CD4-positive, alpha-beta T cell (primary cell): ENCODE measurements at regions not wholly inside any gene's neighbourhood (a gene's known extent, or its start where the extent isn't known, plus 50 kb on each side); places are given as distances from the start of the nearest gene placed in this dataset.
A peak's percentile ranks its signal among the peaks of the same experiment; 100 is the strongest.

Experiments used
- ATAC-seq: fragments of 200-7000 bp; cut with Tn5 transposase; one replicate; pipeline ENCODE4 v1.10.0; 2022; ENCODE audit warnings: mild to moderate bottlenecking; ENCODE audit not compliant: poor library complexity
- CTCF ChIA-PET: fragments of 350-600 bp; sonication (Branson Sonifier 250); formaldehyde crosslinking; loops from one replicate; lab custom pipeline; 2021; ENCODE audit warnings: antibody characterized with exemption, inconsistent platforms; lab: Charles Lee
- POLR2A ChIA-PET: fragments of 350-600 bp; sonication (Branson Sonifier 250); formaldehyde crosslinking; loops from one replicate; lab custom pipeline; 2021; ENCODE audit warnings: antibody characterized with exemption, inconsistent platforms; lab: Charles Lee
- DNase-seq, 14 experiments: peaks; one replicate each; pipeline ENCODE4 v3.0.0-alpha.2; 2013 to 2020; ENCODE audit warnings: mixed read lengths in 2 of 14
- H3K27ac ChIP-seq, 2 donors: one replicate each; pipeline versions ENCODE4 v1.5.1 to v1.7.0; 2013; ENCODE audit warnings: low read length in 2 of 2, low read depth in 1 of 2, mild to moderate bottlenecking in 1 of 2
- H3K27me3 ChIP-seq, 2 experiments: 1 replicate in 1 of 2; 2 replicates in 1 of 2; pipeline versions ENCODE4 v1.6.1 to v1.7.0; 2013; ENCODE audit warnings: low read length in 2 of 2, control low read depth in 1 of 2, mild to moderate bottlenecking in 1 of 2, moderate library complexity in 1 of 2; ENCODE audit not compliant: insufficient read depth in 2 of 2, control insufficient read depth in 1 of 2
- H3K36me3 ChIP-seq: one replicate; pipeline ENCODE4 v1.6.1; 2013; ENCODE audit warnings: low read length, control low read depth; ENCODE audit not compliant: insufficient read depth
- H3K4me1 ChIP-seq: one replicate; pipeline ENCODE4 v1.6.1; 2013; ENCODE audit warnings: low read length, control low read depth; ENCODE audit not compliant: insufficient read depth
- H3K4me3 ChIP-seq: one replicate; pipeline ENCODE4 v1.5.1; 2013; ENCODE audit warnings: mild to moderate bottlenecking, low read length, moderate library complexity
- H3K9me3 ChIP-seq, 2 experiments: 1 replicate in 1 of 2; 2 replicates in 1 of 2; pipeline versions ENCODE4 v1.6.1 to v1.7.0; 2013; ENCODE audit warnings: low read length in 2 of 2, mild to moderate bottlenecking in 2 of 2, control low read depth in 1 of 2, moderate library complexity in 1 of 2; ENCODE audit not compliant: control insufficient read depth in 1 of 2, insufficient read depth in 1 of 2
- H3K27ac Mint-ChIP-seq: one replicate; pipeline ENCODE4 v1.8.0; 2020; ENCODE audit warnings: mixed read lengths
- H3K27me3 Mint-ChIP-seq: one replicate; pipeline ENCODE4 v1.8.0; 2021; ENCODE audit warnings: mixed read lengths
- H3K36me3 Mint-ChIP-seq: one replicate; pipeline ENCODE4 v1.8.0; 2021; ENCODE audit warnings: low read depth, mixed read lengths
- H3K4me1 Mint-ChIP-seq: one replicate; pipeline ENCODE4 v1.8.0; 2021; ENCODE audit warnings: low read depth, mixed read lengths
- H3K4me3 Mint-ChIP-seq: one replicate; pipeline ENCODE4 v1.8.0; 2020; ENCODE audit warnings: mild to moderate bottlenecking, mixed read lengths
- H3K9me3 Mint-ChIP-seq: one replicate; pipeline ENCODE4 v1.8.0; 2020; ENCODE audit warnings: mixed read lengths
- intact Hi-C, 2 experiments: fragments of 100-400 bp; cut with DNase I in 1 of 2; cut with micrococcal nuclease in 1 of 2; formaldehyde crosslinking; loops; one replicate each; pipeline versions ENCODE4 v1.15.1 to v1.9.0; 2023 to 2025; cut with DNase I, micrococcal nuclease
- TF ChIP-seq, protein P1 (sequence below): fragments of 200-600 bp; IDR thresholded peaks from one replicate; pipeline ENCODE4 v1.8.0; 2022; ENCODE audit warnings: antibody characterized with exemption, mild to moderate bottlenecking

DNA sequence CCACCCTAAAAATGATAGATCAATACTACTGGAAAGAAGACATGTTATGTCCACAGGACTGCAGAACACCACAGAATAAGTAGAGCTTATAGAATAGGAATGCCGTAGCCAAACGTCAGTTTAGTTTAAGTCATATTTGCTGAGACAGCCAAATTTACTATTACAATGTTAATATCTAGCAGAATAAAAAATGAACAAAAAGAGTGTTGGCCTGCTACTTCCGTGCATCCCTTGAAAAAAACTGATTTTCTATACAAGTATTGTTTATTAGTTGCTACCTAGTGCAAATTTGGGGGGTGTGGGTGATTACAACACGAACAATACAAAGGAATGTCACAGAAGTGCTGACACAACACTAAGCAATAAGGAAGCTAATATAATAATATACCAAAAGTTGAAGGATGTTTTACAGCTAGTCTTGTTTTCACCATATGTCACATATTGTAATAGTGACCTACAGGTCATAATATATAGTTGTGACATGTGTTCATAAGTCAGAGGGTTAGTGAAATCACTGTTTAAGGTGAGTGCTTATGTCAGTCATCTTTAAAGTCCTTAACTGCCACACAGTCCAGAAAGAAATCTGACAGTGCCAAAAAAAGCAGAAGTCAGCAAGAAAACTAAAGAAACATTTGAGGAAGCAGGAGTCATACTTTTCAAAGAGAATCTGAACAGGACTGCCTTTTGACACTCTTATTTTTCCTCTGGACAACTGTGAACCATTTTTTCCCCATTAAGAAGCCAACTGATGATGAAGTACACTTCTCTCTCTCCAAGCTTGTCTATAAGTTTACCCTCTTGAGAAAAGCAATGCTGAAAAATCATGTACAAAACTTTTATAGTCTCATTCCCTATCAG, 376.4 kb downstream of the ZEB2 start:
- intact Hi-C loops, result no loop called here
- Mint-ChIP-seq H3K27ac (no peak overlapping the region), H3K4me1 (no peaks in the 10 kb centered on the region), H3K36me3 (peaks cover 4% of the 10 kb centered on the region), H3K9me3 (no peaks in the 10 kb centered on the region), H3K4me3 (no peak overlapping the region), H3K27me3 (no peaks in the 10 kb centered on the region)
- peak in 2 of 14 experiments; percentile 12 to 27 for DNase-seq
- Histone ChIP-seq H3K27me3 (no peaks in the 10 kb centered on the region), H3K27ac (no peak overlapping the region), H3K4me3 (no peak overlapping the region), H3K36me3 (no peaks in the 10 kb centered on the region), H3K4me1 (no peaks in the 10 kb centered on the region), H3K9me3 (no peaks in the 10 kb centered on the region)
- POLR2A ChIA-PET, result no interaction called here
- no peak for ATAC-seq
- TF ChIP-seq, protein P1, sequence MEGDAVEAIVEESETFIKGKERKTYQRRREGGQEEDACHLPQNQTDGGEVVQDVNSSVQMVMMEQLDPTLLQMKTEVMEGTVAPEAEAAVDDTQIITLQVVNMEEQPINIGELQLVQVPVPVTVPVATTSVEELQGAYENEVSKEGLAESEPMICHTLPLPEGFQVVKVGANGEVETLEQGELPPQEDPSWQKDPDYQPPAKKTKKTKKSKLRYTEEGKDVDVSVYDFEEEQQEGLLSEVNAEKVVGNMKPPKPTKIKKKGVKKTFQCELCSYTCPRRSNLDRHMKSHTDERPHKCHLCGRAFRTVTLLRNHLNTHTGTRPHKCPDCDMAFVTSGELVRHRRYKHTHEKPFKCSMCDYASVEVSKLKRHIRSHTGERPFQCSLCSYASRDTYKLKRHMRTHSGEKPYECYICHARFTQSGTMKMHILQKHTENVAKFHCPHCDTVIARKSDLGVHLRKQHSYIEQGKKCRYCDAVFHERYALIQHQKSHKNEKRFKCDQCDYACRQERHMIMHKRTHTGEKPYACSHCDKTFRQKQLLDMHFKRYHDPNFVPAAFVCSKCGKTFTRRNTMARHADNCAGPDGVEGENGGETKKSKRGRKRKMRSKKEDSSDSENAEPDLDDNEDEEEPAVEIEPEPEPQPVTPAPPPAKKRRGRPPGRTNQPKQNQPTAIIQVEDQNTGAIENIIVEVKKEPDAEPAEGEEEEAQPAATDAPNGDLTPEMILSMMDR, result no peak
- CTCF ChIA-PET, result no interaction called here

DNA sequence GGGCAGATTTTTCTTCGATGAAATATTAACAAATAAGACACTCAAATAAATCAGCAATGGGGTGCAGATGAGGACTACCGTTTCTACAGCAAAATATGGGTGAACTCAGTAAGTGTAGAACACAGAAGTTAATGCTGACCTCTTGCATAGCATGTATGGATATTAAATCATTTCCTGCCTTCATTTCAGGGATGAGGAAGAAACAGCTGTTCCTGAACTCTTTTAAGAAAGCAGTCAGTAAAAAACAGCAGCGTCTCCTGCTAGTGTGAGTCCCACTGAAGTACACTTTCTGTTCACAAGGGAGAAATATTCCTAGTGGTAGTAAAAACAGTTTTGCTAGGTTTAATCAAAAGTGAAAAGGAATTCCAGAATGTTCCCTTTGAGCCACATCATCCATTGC, 379.0 kb downstream of the ZEB2 start:
- no peaks in the 10 kb centered on the region for H3K4me1 Mint-ChIP-seq
- DNase-seq (no peak), ATAC-seq (no peak)
- H3K27ac Mint-ChIP-seq, result no peak overlapping the region
- H3K27me3 Mint-ChIP-seq, result no peaks in the 10 kb centered on the region
- H3K9me3 Mint-ChIP-seq, result no peaks in the 10 kb centered on the region
- H3K4me1 ChIP-seq, result no peaks in the 10 kb centered on the region
- no peaks in the 10 kb centered on the region for H3K27me3 ChIP-seq
- H3K27ac ChIP-seq, result no peak overlapping the region
- H3K4me3 ChIP-seq, result no peak overlapping the region
- H3K36me3 Mint-ChIP-seq, result peaks cover 4% of the 10 kb centered on the region
- intact Hi-C loops, result no loop called here
- no peaks in the 10 kb centered on the region for H3K36me3 ChIP-seq
- CTCF ChIA-PET, result no interaction called here
- POLR2A ChIA-PET, result no interaction called here
- no peak overlapping the region for H3K4me3 Mint-ChIP-seq
- H3K9me3 ChIP-seq, result no peaks in the 10 kb centered on the region
- TF ChIP-seq, protein P1, result no peak

DNA sequence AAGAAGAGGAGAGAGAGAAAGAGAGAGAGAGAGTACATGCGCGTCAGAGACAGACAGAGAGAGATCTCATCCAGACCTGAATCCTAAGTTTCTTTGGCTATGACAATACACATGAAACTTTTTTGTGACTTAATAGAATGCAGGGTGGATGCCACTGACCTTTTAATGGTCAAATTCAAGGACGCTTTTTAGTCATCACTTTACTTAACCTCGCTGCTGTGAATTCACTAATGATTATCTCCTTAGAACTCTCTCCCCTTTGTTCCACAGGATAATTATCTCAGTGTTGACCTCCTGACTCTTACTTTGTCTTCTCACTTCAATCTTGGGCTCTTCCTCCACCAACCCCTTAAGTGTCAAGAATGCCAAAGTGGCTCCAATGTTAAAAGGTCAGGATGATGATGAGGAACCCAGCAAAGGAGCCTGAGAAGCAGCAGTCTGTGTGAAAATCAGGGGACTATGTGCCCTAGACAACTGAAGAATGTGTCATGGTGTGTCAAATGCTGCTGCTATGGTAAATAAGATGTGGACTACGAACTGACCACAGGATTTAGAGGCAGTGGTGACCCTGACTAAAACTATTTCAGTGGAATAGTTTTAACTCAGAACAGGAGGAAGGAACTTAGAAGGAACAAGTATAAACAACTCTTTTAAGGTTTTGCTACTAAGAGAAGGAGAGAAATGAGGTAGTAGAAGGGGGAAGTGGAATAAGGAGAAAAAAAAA, 382.1 kb downstream of the ZEB2 start:
- CTCF ChIA-PET, result no interaction called here
- H3K27me3 ChIP-seq, result no peaks in the 10 kb centered on the region
- intact Hi-C loops, result no loop called here

More for the DNA sequence above, 382.1 kb downstream of the ZEB2 start:
- Histone ChIP-seq H3K36me3 (no peaks in the 10 kb centered on the region), H3K27ac (no peak overlapping the region), H3K4me1 (no peaks in the 10 kb centered on the region), H3K9me3 (no peaks in the 10 kb centered on the region), H3K4me3 (no peak overlapping the region)
- DNase-seq, result peak in 1 of 14 experiments; percentile 9
- Mint-ChIP-seq H3K9me3 (no peaks in the 10 kb centered on the region), H3K4me1 (no peaks in the 10 kb centered on the region), H3K36me3 (peaks cover 3% of the 10 kb centered on the region), H3K4me3 (no peak overlapping the region), H3K27ac (no peak overlapping the region), H3K27me3 (no peaks in the 10 kb centered on the region)
- POLR2A ChIA-PET, result no interaction called here
- TF ChIP-seq, protein P1, result no peak
- ATAC-seq, result no peak
